ENCODE measurements at regions not wholly inside any gene's neighbourhood (a gene's known extent, or its start where the extent isn't known, plus 50 kb on each side); places are given as distances from the start of the nearest gene placed in this dataset.

GRCh38 chr2:45337481-45337880 lies 273.6 kb downstream of the SRBD1 start:
- intact Hi-C loops (cut with DNase I), result no loop called here
- no peaks in the 10 kb centered on the region for H3K36me3 ChIP-seq
- no peaks in the 10 kb centered on the region for H3K4me1 ChIP-seq
- H3K27me3 ChIP-seq, result peaks cover 0 to 7% (median 0%) of the 10 kb centered on the region in 9 donors
- no peak for ATAC-seq
- no peaks in the 10 kb centered on the region for H3K9me3 ChIP-seq
- H3K4me3 ChIP-seq, result no peak overlapping the region
- no peak for DNase-seq
- 68 to 83% (median 76%) methylated on average over 3 of the region's 3 CpGs for WGBS, 4 donors
- no peak overlapping the region for H3K27ac ChIP-seq
- TF ChIP-seq CTCF (IDR thresholded peaks at IDR 0.05) (no peak), POLR2A (IDR thresholded peaks at IDR 0.05) (no peak)

GRCh38 chr2:45334205-45334604 lies 276.9 kb downstream of the SRBD1 start:
- WGBS, 4 donors, result 94 to 98% (median 96%) methylated on average over 10 to 17 of the region's 17 CpGs
- DNase-seq (no peak), ATAC-seq (no peak)
- no peak for TF ChIP-seq POLR2A (IDR thresholded peaks at IDR 0.05)
- no peak for TF ChIP-seq CTCF (IDR thresholded peaks at IDR 0.05)
- Histone ChIP-seq H3K9me3 (no peaks in the 10 kb centered on the region), H3K36me3 (no peaks in the 10 kb centered on the region), H3K27ac (no peak overlapping the region), H3K4me1 (no peaks in the 10 kb centered on the region), H3K27me3 (peaks cover 0 to 3% (median 0%) of the 10 kb centered on the region in 9 donors), H3K4me3 (no peak overlapping the region)
- intact Hi-C loops (cut with DNase I), result no loop called here

GRCh38 chr2:45332567-45332966 lies 278.5 kb downstream of the SRBD1 start:
- H3K4me3 ChIP-seq, result no peak overlapping the region
- H3K27me3 ChIP-seq, result peaks cover 0 to 3% (median 0%) of the 10 kb centered on the region in 9 donors
- DNase-seq, result no peak
- TF ChIP-seq POLR2A (IDR thresholded peaks at IDR 0.05) (no peak), CTCF (IDR thresholded peaks at IDR 0.05) (no peak)
- WGBS, 4 donors, result 82 to 90% (median 86%) methylated on average over 1 of the region's 1 CpG
- intact Hi-C loops (cut with DNase I), result no loop called here
- no peak overlapping the region for H3K27ac ChIP-seq
- no peaks in the 10 kb centered on the region for H3K4me1 ChIP-seq
- ATAC-seq, result no peak
- H3K36me3 ChIP-seq, result no peaks in the 10 kb centered on the region
- no peaks in the 10 kb centered on the region for H3K9me3 ChIP-seq

- H3K27ac ChIP-seq, result no peak overlapping the region
- ATAC-seq (no peak), DNase-seq (no peak)
- H3K4me1 ChIP-seq, result no peaks in the 10 kb centered on the region
- intact Hi-C loops (cut with DNase I), result no loop called here
- H3K27me3 ChIP-seq, result no peaks in the 10 kb centered on the region
- no peak overlapping the region for H3K4me3 ChIP-seq
- H3K9me3 ChIP-seq, result no peaks in the 10 kb centered on the region
- H3K36me3 ChIP-seq, result no peaks in the 10 kb centered on the region
- TF ChIP-seq CTCF (IDR thresholded peaks at IDR 0.05), result no peak
- TF ChIP-seq POLR2A (IDR thresholded peaks at IDR 0.05), result no peak
Observed at GRCh38 chr2:45332094-45332493, 279.0 kb downstream of the SRBD1 start.

All from heart left ventricle (tissue), 16 donors.